ENCODE measurements at regions not wholly inside any gene's neighbourhood (a gene's known extent, or its start where the extent isn't known, plus 50 kb on each side); places are given as distances from the start of the nearest gene placed in this dataset.

DNA sequence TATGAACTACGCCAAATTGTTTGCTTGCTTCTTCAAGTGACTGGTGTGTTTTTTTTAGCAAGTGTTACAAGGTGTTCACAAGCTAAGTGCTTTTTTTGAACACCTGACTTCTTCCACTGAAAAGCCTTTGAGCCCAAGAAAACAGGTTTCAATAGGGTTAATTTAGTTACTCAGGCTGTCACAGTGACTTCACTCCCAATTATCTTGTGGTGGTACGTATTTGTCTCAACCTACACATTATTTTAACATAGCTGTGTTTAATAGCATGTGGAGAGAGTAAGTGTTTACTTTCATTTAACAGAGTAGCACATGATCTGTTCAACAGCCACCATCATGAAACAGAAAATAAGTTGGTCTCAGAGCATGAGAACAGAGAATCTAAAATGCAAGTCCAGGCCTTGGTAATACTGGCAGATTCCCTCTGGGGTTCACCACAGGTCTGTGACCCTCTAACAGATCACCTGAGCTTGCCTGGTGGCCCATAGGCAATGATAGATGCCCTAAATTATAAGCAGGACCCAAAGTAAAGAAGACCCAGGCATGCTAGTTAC is 267.7 kb upstream of the SMARCA2 start:
- DNase-seq (ENCODE audit: low spot score): no peak

DNA sequence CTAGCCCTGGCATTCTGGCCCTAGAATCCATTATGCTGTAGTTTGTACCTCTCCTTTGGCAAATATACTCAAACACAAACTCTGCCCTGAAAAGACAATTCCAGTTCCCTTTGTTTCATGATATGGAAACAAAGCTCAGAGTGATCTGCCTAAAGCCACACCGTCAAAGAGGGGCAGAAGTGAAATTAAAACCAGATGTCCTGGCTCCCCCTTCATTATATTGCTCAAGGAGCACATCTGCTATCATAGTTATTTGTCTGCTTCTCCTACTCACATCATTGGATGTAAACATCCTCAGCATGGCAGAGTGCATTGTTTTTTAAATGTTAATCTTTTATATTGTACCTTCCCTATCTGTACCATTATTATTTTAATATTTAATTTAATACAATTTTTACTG is 266.7 kb upstream of the SMARCA2 start:
- no peak for DNase-seq (ENCODE audit: low spot score)

DNA sequence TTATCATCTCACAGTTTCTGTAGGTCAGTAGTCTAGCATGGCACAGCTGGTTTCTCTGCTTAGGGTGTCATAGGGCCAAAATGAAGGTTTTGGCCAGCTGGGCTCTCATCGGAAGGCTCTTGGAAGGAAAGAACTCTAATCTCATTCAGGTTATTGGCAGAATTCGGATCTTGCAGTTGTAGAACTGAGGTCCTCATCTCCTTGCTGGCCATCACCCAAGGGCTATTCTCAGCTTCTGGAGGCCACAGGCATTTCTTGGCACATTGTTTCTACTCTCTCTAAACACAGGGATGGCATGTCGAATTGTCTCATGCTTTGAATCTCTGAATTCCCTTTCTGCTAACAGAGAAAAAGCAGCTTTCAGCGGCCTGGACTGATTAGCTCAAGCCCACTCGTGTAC is 258.0 kb upstream of the SMARCA2 start:
- no peak for DNase-seq (ENCODE audit: low spot score)

DNA sequence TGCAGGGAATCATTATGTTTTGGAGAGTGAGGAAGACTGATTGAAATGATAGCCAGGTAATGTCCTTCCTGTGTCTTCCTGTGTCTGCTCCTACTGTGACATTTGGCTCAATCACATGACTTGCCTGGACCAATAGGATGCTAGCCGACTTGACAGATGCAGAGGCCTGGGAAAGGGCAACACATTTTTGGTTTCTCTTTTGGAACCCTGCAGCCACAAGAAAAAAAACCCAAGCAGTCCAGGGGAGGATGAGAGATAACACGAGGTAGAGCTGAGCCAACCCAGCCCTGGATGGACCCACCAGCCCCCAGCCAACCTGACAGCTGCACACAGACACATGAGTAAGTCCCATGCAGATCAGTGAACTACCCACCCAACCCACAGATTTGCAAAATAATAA is 256.1 kb upstream of the SMARCA2 start:
- no peak for DNase-seq (ENCODE audit: low spot score)

DNA sequence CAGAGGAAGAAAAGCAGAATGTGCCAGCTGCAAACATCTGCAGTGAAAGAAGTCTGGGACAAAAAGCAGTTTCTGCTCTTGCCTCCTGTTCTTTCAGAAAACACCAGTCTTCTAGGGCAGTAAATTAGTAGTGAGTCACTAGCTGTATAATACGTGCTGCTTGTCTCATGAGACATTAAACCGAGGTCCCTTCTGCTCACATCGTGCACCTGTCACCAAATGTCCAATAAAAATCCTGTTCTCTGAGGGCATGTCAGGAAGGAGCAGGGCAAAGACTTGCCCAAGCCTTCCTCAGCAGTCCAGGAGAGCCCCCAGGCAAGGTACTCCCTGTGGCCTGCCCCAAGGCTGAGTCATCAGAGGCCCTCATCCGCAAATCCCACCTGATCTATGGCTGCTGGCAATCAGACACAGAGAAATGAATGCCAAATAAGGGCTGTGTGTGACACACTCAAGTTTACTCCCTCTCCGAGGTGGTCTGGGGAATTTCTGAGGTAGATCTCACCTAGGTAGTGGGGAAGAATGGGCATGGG is 255.3 kb upstream of the SMARCA2 start:
- DNase-seq (ENCODE audit: low spot score): no peak

DNA sequence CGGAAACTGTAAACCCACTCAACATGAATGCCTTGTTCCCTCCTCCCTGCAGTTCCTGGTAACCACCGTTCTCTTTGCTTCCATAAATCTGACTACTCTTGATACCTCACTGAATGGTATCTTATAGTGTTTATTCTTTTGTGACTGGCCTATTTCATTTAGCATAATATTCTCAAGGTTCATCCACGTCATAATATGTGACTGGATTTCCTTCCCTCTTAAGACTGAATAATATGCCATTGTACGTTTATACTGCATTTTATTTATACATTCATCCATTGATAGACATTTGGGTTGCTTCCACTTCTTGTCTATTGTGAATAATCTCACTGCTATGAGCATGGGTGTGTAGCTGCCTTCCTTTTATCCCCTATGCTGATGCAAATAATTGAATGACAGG is 253.3 kb upstream of the SMARCA2 start:
- no peak for DNase-seq (ENCODE audit: low spot score)

DNA sequence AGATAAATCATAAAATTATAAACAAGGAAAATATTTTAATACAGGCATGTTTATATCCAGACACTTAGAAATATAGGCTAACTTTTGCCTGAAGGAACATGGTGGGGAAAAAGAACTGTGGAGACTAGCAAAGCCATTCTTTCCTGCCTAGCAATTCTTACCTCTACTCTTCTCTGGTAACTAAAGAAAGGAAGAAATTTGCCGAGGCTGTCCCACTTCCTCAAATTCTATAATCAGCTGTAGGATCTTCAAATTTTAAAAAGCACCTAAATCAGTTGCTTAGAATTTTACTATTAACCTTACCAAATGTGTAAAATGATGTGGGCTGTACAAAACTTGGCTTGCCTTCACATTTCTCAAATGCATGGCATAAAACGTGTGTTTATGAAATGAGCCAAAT is 249.1 kb upstream of the SMARCA2 start:
- no peak for DNase-seq (ENCODE audit: low spot score)

DNA sequence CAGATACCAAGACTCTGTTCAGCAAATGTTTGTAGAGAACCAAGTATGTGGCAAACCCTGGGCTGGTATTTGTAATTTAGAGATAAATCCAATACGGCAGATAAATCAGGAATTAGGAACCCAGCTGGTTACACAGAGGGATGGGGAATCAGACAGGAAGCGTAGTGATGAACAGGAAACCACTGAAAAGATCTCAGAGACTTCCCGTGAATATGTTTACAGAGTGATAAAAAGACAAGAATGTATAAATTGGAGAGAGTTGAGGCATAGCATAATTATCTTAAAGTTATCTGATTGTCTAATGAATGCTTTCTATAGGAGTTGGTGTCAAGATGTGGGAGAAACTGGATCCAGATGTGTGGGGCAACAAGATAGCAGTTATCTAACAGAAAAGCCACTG is 246.6 kb upstream of the SMARCA2 start:
- no peak for DNase-seq (ENCODE audit: low spot score)

DNA sequence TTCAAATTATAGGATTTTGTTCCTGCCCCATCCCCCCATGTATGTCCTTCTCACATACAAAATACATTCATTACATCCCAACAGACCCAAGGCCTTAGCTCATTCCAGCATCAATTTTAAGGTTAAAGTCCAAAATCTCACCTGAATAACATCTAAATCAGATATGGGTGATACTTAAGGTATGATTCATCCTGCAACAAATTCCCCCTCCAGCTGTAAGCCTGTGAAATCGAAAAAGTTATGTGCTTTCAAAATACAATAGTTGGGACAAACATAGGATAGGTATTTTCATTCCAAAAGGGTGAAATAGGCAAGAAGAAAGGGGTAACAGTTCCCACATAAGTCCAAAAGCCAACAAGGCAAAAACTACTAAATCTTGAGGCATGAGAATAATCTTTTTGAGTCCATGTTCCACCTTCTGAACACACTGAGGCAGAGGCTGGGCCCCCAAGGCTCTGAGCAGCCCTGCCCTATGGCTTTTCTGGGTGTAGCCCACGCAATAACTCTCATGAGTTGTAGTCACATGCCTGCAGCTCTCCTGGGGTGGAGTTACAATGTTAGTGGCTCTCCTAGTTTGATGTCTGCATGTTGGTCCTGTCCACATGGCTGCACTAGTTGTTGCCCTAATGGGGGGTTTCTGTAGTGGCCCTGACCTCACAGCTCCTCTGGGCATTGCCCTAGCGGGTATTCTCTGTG is 243.9 kb upstream of the SMARCA2 start:
- no peak for DNase-seq (ENCODE audit: low spot score)

DNA sequence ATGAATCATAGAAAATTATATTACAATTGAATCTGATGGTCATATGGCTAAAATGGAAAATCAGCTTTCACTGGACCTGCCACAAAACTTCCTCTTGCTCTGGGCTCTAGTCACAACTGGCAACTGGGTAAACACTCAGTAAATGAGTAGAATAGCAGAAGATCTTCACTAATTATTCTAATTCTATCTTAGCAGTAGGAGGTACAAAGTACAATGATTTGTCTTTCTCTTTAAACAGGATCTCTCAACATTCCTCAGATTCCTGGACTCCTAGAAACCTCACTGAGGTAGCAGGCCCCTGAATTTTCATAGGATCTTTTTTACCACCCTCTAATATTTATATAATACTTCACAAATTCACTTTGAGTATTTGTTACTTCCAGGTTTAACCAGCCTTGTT is 239.9 kb upstream of the SMARCA2 start:
- no peak for DNase-seq (ENCODE audit: low spot score)

DNA sequence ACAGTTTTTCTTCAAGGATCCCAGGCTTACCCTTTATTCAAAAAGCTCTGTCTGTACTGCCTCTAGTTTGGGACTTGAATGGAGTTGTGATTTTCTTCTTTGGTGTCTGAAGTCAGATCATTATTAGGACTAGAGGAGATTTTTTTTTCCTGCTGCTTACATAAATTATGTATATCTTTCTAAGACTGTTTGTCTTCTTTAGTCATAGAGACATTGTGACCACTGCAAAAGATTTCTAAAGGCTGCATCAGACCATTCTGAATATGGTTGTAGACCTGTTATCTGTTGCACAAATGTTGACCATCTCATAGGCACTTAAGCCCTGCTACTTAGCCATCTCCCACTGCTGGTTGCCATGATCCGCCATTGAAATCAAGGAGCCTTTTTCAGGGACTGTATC is 238.5 kb upstream of the SMARCA2 start:
- no peak for DNase-seq (ENCODE audit: low spot score)

DNA sequence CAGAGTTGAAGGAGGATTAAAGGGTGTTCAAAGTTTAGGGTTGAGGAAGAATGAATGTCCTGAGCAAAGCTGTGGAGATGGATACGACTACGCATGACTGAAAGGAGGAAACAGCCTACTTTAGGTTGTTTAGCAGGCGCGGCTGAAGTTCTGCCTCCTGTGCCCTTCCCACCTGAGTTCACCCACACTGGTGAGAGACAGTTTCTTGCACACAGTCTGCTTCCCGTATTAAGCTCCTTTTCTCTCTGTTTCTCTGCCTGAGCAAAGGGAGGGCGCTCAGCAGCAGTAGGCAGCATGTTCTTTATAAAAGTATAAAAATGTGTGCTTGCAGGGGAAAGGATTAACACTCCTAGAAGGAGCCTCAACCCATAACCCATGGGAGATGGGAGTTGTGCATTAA is 224.0 kb upstream of the SMARCA2 start:
- DNase-seq (ENCODE audit: low spot score): no peak

DNA sequence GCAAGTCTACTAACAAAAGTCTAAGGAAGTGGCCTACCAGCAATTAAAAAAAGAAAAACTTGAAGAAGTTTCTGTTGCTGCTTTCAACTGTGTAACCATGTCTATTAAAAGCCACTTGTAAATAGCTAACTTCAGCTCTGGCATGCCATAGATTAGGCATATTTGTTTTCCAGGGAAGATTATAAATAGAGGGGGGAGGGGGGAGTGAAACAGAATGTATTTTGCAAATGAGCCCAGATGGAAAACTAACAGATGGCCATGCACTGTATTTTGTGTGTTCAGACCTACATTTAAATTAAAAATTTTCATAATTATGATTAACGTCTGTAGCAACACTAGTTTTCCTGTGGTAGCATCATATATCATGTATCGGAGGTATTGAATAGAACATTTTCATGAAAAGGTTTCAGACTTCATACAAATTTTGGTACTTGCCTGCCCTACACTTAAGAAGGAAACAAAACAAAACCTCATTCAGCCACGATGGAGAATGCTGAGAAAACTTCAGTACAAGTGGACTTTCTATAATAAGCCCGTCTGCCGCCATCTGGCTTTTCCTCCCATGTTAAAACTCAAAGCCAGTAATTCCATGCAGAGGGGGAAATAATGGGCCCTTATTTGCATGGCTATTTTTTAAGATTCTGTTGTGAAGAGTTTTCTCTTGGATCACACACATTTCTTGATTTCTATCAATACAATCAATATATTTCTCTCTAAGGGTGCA is 220.4 kb upstream of the SMARCA2 start:
- DNase-seq (ENCODE audit: low spot score): no peak

DNA sequence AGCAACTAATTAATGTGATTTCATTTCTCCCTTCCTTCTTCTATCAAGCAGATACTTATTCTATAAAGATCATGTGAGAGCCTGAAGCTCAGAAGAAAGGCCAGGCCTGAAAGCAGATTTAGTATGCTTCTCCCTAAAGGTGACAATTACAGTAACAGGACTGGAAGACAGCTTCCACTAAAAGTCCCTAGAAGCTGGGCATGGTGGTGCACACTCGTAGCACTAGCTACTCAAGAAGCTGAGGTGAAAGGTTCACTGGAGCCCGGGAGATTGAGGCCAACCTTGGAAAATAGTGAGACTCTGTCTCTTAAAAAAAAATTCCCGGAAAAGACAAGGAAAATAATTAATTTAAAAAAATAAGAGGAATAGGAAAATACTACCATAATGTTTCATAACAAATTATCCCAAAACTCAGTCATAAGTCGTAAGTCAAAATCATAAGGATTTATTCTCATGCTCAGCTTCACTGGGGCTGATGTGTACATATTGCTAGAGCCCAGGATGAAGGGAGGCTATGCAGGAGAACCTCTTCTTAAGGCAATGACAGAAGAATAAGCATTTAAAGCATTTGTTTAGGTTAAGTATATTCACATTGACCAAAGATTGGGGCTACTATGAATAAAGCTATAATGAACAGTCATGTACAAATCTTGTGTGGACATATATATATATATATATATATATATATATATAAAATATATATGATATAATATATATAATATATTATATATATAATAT is 210.8 kb upstream of the SMARCA2 start:
- DNase-seq (ENCODE audit: low spot score): no peak

DNA sequence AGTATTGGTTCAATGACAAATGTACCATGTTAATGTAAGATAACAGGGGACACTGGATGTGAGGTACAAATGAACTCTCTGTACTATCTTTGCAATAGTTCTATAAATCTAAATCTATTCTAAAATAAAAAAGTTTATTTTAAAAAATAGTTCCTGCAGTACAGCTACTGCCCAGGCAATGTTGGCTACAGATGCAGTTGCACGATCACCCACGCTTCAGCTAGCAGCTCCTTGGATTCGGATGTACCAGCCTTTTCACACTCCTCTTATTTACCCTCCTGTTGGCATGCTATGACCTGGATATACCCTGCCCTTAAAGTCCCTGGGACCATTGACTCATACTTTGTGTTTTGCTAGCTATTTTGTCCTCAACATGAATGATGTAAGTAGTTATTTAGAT is 185.4 kb upstream of the SMARCA2 start:
- no peak for DNase-seq (ENCODE audit: low spot score)

DNA sequence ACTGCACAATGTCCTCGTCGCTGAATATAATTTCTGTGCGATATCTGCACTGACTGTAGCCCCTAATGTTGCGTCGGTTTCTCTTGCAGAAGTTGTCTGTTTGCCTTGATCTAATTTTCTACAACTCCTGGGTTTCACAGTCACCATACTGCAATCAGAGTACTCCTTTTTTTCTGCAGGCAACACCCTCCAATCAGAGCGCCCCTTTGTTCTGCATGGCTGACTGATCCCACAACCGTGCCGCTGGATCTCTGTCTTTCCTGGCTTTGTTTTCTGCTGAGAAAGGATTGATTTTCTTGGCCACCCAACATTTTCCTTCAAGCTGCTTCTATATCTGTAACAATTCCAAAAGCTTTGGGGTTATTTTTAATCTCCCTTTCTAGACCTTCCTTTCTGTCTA is 182.2 kb upstream of the SMARCA2 start:
- no peak for DNase-seq (ENCODE audit: low spot score)

DNA sequence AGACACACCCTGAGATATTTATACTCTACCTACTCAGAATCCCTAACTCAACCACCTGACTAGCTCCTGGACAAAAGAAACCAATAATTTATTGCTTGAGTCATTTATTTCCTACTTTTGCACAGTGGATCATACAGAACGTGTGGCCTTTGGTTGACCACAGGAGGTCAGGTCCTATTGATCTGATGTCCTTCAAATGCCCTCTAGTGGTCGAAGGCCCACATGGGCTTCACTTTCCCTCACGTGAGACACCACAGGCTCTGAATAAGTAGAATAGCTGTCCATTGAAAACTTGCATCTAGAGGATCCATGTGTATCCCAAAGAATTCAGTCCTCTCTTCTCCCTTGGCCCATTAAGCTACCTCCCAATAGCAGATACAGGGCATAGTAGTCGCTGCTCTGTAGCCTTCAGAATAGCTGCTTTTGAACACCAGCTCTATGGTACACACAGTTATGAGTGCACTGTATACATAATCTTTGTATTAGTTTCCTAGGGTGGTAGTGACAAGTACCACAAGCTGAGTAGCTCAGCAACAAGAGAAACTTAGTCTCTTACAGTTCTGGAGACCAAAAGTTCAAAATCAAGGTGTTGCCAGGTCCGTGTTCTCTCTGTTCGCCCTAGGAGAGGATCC is 177.6 kb upstream of the SMARCA2 start:
- DNase-seq (ENCODE audit: low spot score): peak; percentile 18

DNA sequence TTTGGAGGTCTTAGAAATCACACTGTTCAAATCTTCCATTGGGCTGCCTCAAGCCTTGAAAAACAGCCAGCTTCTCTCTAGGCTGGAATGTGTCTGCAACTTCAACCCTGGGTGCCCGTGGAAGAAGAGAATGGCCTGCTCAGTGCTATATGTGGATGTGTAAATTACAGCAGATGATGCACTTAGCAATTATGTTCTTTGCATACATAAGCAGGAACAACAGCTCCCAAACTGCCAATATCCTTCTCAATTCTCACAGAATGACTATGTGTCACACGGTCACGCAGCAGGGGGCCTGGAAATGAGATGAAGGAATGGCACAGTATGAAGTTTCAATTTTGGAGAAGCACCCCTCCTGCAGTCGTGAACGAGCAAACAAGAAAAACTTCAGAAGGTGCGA is 175.2 kb upstream of the SMARCA2 start:
- no peak for DNase-seq (ENCODE audit: low spot score)

DNA sequence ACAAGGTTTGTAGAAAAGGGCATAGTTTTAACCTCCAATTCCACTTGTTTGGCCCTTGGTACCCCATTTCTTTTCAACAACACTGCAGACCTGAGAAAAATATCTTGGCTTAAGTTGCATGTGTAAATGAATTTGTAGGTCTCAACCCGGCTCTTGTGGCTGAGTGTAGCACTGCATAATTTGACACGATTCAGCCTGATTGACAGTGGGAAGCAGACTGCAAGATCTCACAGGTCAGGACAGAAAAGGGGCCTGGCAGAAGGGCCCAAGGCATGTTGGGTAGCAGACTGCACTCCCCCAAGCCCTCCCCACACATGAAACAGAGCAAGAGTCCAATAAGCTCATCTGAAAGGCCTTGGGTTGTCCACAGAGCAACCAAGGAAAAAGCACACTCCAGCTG is 169.7 kb upstream of the SMARCA2 start:
- DNase-seq (ENCODE audit: low spot score): no peak

DNA sequence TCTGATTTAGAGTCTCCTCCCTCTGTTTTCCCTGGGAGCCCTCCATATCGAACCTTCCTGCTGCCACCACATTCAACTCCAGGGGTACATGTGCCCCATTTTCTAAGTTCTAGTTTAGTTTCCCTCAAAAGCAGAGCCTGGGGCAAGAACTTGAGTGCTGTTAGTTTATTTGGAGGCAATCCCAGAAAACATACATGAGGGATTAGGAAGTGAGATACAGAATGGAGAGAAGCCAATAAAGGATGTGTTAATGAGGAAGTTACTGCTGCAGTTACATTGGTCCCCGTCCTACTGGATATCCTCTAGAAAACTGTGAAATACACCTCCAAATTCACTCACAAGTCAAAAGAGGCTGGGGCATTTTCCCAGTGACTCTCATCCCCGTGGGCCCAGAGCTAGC is 159.4 kb upstream of the SMARCA2 start:
- DNase-seq (ENCODE audit: low spot score): no peak

DNA sequence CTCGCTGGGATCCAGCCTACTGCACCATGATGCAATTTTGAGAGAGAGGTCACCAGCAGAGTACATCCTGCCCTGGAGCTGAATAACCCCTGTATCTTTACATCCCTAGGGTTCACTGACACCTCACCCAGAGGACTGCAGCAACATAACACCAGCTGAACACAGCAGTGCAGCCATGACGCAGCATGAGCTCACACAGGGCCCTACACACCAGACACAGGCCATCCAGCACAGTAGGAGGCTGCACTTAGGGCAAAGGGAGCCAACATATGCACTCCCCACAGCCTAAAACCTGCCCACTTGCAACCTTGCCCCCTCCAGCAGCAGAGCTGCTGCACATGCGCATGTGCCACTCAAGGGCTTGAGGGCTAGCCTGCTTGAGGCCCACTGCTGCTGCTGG is 157.3 kb upstream of the SMARCA2 start:
- DNase-seq (ENCODE audit: low spot score): no peak

DNA sequence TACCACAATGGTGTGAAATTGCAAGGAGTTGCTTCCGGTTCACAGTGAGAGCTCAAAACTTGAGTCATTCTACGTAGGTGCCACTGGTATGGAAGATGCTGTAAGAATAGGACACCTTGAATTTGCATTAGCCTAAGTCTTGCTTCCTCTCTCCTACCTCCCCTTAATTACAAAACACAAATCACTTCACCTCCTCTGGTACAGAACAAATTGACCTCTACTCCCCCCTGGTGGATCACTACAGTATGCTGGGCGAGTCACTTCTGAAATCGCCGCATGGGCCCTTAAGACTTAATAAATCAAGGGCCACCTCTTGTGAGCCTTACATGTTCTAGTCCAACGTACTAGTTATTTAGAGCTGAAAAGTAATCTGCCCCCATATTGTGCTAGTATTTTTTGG is 145.3 kb upstream of the SMARCA2 start:
- peak; percentile 65 for DNase-seq (ENCODE audit: low spot score)
